ENCODE measurements at regions not wholly inside any gene's neighbourhood (a gene's known extent, or its start where the extent isn't known, plus 50 kb on each side); places are given as distances from the start of the nearest gene placed in this dataset.
"Not testable (repeated sequence)": the region's sequence is repeated elsewhere in the genome, so short reads cannot be mapped to it uniquely, and the experiment has no call there.

DNA sequence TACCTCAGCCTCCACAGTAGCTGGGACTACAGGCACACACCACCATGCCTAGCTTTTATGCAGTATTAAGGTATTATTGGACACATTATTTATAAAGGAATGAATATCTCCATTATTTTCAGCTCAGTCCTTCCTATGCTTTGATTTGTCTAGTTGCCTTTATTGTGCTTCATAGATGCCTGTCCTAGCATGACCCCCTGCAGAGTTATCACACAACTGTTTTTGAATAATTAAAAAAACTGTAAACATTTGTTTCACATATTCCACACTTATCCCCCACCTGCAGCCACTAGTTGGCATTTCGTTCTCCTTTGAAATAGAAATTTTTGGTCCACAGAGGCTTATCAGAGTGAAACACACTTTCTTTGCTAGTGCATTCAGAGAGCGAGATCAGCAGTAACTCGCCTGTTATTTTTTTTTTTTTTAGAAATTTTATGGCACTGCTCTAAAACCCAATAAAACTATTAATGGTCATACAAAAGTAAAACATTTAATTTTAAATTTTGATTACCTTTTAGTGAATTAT lies 151.8 kb upstream of the RASA1 start:
- no peak for DNase-seq

DNA sequence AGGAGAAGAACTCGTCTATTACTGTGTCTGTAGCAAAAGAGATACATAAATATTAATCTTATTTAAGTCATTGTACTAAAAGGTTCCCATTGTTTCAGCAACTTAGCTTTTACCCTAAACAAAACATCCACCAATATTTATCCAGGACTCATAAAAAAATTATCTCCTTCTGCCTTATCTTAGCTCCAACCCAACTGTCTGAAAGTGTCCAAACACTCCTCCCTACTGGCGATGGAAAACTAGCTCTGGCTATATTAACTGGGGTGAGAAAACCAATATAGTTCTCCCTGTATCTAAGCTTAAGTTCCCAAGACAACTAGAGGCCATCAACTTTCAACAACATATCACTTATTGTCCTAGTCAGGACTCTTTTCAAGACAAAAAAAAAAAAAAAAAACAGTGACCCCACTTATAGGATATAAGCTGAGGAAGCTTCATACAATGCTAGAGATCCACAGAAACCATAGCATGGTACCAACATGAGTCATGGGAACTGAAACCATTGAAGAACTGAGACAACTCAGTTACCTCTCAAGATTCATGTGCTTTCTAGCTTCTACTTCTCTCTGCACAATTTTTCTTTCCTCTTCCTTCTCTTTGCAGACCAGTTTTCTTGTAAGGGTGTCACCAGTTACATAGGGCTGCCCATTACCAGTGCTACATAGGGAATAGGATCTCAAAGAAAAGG lies 150.7 kb upstream of the RASA1 start:
- DNase-seq, result no peak

DNA sequence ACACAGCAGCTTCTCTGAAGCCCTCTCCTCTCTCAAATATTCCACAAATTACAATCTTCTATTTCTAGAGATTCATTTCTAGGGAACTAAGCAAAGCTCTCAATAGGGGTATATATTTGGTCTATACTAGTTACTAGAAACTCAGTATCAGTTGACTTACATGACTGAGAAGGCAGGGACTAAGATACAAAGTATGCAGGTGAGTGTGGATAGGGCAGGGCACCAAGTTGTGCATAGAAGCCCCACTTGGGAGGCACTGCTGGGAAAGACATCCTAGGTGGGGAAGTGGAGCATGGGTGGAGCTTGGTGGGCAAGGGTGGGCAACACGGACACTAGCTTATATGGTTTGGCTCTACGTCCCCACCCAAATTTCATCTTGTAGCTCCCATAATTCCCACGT lies 148.1 kb upstream of the RASA1 start:
- DNase-seq, result no peak

DNA sequence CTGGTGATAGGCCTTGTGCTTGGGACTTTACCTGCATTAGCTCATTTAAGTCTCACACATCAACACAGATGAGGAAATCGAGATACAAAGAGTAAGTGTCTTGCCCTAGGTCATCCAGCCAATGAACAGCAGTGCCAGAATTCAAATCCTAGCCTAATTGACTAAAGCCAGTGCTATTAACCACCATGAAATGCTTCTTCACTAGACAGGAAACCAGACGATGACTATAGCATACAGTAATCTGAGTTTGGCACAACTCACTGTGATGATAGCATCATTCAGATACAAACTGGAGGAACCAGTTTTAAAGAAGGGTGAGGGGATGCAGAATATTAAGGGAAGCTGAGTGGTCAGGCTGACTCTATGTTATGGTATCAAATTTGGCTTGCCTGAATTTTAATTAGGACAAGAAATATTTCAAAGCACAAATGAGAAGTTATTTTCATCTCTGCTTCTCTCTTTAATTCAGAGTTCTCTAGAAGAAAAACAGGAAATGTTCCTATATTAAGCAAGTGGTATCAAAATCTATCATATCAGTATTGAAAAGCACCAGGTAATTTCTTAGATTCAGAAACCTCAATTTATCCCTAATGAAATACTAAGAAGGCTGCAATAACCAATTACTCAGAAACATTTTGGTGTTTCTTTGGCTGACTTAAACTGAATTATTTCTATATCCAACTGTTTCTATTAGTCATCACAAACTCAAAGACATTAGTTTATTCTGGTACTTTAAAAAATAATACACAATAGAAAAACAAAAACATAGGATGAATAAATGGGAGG lies 147.0 kb upstream of the RASA1 start:
- no peak for DNase-seq

DNA sequence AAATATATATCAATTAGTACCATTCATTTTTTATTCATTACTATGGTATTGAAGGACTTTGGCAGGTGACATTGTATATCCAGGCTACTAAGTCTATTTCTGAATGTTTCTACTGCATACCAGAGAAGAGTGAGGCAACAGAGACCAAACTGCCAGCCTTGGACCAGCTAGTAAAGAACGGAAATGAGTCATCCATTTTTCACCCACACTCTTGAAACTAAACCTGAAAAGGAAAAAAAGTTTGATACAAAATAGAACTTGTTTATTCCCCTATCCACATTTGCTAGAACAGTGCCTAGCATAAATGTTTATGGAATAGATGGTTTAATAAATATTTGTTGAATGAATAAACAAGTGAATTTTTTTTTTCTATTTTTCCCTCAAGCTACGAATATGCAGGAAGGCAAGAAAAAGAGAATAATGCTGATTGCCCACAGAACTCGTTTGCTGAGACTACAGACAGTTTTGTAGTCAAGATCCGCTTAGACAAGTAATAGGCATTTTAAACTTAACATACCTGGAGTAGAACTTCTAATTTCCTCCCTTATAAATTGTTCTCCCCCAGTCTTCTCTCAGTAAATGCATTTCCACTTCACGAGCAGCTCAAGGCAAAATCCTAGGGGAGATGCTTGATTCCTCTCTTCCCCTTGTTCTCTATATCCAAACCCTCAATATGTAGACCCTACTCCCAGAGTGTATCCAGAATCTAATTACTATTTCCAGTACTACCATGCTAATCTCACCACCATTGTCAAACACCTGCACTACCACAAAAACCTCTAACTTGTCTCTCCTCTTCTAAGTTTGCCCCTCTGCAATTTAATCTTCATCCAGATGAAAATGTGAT lies 146.2 kb upstream of the RASA1 start:
- DNase-seq, result no peak

DNA sequence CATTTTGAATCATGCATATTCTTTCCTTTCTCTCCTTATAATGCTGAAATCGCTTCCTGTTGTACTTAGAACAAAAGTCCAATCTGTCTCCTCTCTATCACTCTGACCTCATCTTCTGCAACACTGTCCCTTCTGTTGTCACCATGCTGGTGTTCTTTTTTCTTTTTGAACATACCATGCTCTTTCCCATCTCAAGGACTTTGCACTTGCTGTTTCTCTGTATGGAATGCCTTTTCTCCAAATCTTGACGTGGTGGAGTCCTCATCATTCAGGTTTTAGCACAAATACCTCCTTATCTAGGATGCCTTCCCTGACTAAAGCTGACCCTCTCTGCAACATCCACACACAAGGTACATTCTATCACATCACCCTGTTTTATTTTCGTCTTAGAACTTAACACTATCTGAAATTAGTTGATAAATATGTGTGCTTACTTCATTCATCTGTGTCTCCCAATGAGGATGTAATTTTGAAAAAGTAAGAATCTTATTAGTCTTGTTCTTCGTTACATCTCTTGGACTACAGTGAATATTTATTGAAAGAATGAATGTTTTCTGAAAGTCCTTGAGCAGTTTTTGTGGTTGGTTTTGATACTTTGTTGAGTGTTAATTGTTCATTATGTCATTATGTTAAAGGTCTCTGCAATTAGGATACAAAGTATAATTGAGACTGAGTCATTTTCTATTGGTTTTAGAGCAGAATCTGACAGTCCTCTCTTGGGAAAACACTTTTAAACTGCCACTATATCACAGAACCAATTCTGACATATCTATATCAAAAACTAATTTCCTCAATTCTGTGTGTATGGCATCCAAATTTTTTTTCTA lies 145.3 kb upstream of the RASA1 start:
- DNase-seq, result no peak

DNA sequence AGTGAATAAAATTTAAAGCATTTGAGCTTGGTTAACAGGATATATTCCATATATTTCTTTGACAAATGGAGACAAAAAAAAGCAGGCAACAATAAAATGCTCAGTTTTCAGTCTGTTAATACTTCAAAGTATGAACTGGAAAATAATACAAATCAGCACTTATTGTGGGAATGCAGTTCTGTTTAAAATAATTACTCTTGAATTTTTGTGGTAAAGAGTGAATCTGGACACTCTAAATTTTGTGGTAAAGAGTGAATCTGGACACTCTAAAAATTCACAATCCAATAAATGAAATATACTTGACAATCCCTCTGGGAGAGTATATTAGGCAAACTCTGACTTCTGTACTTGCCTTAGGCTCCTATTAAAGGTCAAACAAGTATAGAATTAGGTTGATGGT lies 141.9 kb upstream of the RASA1 start:
- no peak for DNase-seq

DNA sequence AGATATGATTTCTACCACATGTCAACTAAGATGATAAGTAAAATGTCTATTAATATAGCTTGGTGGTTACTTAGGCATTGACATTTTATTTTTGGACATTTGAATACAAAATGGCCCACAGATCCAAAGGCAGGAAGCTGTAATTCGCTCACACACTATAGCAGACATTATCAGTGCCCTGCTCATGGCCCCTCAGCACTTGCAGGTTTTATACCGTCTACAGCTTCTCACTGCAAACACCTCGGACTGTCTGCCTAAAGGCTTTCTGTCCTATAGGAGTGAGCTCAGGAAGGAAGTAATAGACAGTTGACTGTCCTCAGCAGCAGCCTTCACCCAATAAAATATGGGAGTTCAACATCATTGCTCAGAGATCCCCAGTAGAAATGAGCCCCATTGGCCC lies 140.8 kb upstream of the RASA1 start:
- DNase-seq, result no peak

DNA sequence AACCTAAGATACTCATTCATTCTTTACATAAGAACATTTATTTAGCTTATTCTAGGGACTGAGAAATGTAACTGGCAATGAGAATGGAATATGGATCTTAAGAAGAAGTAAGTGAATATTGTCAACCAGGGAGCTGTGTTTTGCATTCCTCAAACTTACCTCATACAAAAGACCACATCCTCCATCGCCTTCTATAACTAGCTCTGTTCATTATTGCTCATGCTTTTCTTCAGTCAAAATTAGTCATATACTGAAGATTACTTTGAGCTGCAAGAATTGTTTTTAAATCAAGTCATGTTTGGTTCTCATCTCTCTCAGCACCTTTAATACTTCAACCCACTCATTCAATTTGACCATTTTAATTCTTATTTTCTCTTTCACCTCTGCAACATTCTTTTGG lies 140.3 kb upstream of the RASA1 start:
- DNase-seq, result no peak

DNA sequence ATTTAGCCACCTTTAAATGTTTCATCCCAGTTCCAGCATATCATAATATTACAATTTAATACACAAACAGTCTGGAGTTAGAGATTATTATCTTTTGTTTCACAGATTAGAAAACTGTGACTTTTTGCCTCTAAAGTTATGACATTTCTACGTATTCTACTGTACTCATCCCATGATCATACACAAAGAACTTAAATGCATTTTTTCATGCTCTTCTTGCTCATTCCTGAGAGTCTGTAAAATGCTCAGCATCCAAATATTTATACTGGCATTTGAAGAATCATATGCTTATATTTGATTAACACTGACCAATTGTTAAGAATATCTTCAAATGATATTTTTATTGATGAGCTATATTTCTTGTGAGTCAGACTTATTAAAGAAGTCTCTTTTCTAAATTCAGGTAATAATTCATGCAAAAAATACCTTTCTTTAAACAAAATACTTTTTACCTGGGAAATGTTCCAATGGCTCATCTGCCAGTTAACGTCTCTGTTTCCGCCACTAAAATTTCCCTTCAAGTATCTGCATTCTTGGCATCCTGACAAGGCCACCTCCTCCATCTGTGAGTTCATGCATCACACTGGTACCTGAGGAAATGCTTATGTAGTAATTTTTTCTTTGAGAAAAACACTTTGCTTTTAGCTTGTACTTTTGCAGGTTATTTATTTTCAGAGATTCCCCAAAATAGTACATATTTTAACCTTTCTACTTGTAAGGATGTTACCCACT lies 139.6 kb upstream of the RASA1 start:
- DNase-seq, result no peak

DNA sequence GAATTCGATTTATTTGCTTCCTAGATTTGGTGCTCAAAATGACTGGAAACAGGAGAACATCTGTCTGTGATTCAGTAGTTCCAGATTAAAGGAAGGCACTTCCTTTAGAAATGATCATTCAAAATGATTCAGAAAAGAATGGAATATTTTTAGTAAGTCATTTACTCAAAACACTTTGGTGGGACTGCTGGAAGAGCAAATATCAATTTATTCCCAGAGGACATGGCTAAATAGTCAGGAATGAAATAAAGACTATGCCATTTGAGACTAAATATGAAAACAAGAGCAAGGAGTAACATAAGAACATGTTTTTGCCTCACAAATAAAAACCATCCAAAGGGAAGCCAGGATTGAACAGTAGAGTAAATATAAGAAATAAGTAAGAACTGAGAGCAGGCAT lies 138.6 kb upstream of the RASA1 start:
- DNase-seq, result no peak

DNA sequence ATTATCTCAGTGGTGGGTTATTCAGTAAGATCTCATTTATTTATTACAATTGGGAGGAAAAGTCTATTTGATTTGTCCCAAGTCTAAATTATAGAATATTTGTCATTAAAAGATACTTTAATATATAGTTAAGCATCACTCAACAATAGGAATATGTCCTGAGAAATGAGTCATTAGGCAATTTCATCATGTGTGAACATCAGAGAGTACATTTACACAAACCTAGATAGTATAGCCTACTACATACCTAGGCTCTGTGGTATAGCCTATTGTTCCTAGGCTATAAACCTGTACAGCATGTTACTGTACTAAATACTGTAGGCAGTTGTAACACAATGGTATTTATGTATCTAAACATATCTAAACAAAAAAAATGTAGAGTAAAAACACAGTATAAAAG lies 135.0 kb upstream of the RASA1 start:
- no peak for DNase-seq

DNA sequence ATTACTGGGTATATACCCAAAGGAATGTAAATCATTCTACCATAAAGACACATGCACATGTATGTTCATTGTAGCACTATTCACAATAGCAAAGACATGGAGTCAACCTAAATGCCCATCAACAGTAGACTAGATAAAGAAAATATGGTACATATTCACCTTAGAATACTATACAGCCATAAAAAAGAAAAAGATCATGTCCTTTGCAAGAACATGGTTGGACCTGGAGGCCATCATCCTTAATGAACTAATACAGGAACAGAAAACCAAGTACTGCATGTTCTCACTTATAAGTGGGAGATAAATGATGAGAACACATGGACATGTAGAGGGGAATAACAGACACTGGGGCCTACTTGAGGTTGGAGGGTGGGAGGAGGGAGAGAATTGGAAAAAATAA lies 133.2 kb upstream of the RASA1 start:
- not testable (repeated sequence) for DNase-seq

DNA sequence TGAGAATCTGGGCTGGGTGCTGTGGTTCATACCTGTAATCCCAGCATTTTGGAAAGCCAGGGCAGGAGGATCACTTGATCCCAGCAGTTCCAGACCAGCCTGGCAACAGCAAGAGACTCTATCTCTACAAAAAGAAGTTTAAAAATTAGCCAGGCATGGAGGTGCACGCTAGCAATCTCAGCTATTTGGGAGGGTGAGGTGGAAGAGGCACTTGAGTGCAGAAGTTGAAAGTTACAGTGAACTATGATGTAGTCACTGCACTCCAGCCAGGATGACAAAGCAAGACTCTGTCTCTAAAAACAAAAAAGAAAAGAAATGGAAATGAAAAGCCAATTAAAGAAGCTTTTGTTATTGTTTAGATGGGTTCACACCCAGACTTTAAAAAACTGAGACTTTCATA lies 131.6 kb upstream of the RASA1 start:
- no peak for DNase-seq

DNA sequence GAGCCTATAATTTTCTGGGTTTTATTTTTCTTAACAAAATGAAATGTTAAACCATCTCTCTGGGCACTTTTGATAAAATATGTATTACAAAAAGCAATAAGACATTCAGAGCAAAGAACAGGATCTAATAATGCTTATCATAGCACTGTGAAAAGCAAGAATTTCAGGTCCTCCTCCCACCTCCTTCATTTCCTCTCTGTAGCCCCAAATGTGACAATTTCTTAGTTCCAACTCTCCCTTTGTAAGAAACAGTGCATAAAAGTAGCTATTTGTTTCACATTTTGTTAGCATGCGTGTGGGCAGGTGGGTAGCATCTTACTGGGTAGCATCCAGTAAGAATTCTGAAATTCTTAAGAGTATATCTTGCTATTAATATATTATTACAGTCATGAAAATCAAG lies 130.9 kb upstream of the RASA1 start:
- DNase-seq, result no peak

DNA sequence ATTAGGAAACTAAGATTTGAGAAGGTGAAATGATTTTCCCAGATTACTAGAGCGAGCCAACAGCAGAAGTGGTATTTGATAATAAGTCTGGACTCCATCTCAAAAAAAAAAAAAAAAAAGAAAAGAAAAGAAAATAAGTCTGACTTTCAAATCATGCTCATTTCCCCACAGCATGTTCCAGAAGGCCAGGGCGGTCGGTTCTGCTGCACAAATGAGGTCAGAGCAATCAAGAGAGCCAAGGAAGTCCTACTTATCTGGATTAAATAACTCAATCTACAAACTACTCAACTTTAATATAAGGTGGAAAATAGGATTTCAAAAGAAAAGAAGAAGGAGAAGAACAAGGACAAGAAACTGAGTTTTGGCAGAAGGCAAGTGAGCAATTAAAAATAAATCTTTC lies 130.4 kb upstream of the RASA1 start:
- DNase-seq, result no peak

DNA sequence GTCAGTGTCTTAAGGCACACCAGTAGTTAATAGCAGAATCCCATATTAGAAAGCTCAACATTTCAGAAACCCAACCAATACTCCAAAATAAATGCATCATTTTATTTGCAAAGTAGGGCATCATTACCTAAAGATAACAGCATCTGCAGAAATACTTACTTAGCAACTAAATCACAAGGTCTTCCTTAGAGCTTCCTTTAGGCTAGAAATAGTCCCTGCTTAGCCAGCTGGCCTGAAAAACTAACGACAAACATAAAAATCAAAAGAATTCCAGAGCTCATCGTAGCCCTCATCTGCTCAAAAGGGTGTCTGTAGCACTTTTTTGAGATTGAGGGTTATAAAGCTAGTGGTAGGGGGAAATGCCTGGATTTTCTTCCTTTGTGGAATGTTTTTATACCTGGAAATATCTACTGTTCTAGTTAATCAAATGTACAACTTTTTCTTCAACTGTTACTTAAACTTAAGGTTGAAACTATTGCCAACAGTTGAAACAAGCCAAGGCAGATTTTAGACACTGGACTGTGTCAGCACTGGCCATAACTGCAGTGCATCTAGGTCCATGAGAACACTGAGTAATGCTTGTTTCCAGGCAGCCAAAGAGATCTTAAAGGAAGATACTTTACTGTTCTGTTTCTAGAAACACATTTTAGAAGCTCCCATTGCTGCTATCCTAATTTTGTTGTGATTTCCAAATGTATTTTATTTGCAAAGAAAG lies 129.4 kb upstream of the RASA1 start:
- DNase-seq, result no peak

DNA sequence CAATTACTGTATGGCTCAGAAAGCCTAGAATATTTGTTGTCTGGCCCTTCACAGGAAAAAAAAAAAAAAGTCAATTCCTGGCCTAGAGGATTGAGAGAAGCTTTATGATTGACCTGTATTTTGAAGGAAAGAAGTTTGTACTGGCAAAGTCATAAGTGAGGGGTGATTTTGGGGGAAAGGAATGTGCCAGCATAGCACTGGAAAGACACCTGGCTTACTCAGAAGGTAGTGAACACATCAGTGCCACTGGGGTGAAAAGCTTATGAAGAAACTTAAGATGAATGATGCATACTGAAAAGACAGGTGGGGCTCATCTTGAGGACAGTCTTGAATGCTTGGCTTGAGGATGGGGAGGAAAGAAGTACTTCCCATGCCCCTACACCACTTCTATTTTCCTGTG lies 127.9 kb upstream of the RASA1 start:
- DNase-seq, result no peak

DNA sequence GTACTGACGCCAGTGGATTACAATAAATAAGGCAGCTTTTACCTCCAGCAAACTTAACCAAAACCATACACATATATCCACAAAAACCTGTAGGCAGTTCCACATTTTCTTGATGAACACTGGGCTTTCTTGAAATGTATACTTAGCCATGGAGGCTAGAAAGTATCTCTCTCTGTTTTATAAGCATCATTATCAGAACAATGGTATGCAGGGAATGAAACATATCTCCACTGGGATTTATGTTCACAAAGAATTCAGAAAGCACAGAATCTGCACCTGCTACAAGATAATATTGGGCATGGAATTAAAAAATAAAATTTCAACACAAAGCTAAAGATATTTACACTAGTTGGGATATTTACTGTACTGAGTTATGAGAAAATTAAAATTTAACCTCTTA lies 126.1 kb upstream of the RASA1 start:
- no peak for DNase-seq

DNA sequence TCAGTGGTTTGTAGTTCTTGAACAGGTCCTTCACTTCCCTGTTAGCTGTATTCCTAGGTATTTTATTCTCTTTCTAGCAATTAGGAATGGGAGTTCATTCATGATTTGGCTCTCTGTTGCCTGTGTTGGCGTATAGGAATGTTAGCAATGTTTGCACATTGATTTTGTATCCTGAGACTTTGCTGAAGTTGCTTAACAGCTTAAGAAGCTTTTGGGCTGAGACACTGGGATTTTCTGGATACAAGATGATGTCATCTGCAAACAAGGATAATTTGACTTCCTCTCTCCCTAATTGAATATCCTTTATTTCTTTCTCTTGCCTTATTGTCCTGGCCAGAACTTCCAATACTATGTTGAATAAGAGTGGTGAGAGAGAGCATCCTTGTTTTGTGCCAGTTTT lies 121.8 kb upstream of the RASA1 start:
- not testable (repeated sequence) for DNase-seq

DNA sequence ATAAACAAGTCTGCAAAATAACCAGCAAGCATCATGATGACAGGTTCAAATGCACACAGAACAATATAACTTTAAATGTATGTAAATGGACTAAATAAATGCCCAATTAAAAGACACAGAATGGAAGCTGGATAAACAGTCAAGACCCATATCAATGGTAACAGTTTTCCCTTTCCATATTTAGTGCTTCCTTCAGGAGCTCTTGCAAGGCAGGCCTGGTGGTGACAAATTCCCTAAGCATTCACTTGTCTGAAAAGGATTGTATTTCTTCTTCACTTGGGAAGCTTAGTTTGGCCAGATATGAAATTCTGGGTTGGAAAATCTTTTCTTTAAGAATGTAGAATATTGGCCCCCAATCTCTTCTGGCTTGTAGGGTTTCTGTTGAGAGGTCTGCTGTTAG lies 120.2 kb upstream of the RASA1 start:
- DNase-seq, result no peak
